NCI-H748 (cell line): ENCODE measurements at regions not wholly inside any gene's neighbourhood (a gene's known extent, or its start where the extent isn't known, plus 50 kb on each side); places are given as distances from the start of the nearest gene placed in this dataset.

Experiments
- DNase-seq: peaks from one replicate; lab custom pipeline; 2025; ENCODE audit not compliant: unreplicated experiment; lab: John Stamatoyannopoulos, UW

- no peak for DNase-seq
These were observed 82.6 kb upstream of the DPYD start for GRCh38 chr1:98003442-98003841.

GRCh38 chr1:98002288-98002687 is 81.5 kb upstream of the DPYD start:
- no peak for DNase-seq

- no peak for DNase-seq
These were observed 80.9 kb upstream of the DPYD start for GRCh38 chr1:98001764-98002163.

GRCh38 chr1:97999320-97999719 is 78.5 kb upstream of the DPYD start:
- no peak for DNase-seq

GRCh38 chr1:97996880-97997279 is 76.0 kb upstream of the DPYD start:
- DNase-seq: no peak

- no peak for DNase-seq
These were observed 68.4 kb upstream of the DPYD start for GRCh38 chr1:97989094-97989680.

- no peak for DNase-seq
These were observed 65.5 kb upstream of the DPYD start for GRCh38 chr1:97986041-97987005.

- no peak for DNase-seq
These were observed 62.3 kb upstream of the DPYD start for GRCh38 chr1:97983126-97983525.

GRCh38 chr1:97980530-97980929 is 59.7 kb upstream of the DPYD start:
- no peak for DNase-seq

GRCh38 chr1:97976801-97977200 is 56.0 kb upstream of the DPYD start:
- no peak for DNase-seq
